ENCODE measurements at regions not wholly inside any gene's neighbourhood (a gene's known extent, or its start where the extent isn't known, plus 50 kb on each side); places are given as distances from the start of the nearest gene placed in this dataset.

DNA sequence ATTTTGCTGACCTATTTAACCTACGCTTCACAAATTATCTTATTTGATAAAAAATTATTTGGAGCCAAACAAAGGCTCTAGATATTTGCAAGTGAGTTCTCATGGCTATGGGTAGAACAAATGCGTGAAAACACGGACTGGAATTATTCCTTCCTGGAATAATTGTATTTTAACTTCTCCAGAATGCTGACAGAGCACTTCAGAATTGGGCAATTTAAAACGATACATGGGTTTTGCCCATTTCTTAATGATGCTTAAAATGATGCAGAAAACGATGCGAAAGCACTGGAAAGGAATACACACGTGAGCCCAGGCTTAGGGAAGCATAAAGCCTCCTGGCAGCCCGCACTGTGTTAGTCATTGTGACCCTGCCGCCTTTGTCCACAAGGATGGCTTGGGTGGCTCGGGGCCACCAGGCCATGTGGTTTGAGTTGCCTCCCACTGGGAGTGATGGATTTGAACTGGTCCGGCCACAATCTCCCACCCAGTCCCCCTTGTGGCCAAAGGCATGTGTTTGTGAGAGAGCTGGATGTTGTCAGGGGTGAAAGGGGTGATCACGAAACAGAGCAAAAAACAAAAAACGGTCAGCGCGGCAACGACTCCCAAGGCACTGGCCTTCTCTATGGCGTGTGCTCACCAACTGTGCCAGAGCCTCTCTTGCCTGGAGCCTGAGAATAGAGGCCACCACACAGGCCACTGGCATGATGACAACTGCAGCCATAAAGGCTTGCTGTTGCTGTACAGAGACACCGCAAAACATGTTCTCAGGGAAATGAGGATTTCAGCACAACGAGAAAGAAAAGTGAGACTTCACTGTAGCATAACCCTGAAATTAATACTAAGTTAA is 234.2 kb upstream of the ADAMTS16 start:
- TF ChIP-seq ZFX (IDR thresholded peaks at IDR 0.05; ENCODE audit: borderline replicate concordance): no peak
- TF ChIP-seq, protein P1, sequence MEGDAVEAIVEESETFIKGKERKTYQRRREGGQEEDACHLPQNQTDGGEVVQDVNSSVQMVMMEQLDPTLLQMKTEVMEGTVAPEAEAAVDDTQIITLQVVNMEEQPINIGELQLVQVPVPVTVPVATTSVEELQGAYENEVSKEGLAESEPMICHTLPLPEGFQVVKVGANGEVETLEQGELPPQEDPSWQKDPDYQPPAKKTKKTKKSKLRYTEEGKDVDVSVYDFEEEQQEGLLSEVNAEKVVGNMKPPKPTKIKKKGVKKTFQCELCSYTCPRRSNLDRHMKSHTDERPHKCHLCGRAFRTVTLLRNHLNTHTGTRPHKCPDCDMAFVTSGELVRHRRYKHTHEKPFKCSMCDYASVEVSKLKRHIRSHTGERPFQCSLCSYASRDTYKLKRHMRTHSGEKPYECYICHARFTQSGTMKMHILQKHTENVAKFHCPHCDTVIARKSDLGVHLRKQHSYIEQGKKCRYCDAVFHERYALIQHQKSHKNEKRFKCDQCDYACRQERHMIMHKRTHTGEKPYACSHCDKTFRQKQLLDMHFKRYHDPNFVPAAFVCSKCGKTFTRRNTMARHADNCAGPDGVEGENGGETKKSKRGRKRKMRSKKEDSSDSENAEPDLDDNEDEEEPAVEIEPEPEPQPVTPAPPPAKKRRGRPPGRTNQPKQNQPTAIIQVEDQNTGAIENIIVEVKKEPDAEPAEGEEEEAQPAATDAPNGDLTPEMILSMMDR (IDR thresholded peaks at IDR 0.05): no peak
- H3K27ac ChIP-seq: no peak overlapping the region

DNA sequence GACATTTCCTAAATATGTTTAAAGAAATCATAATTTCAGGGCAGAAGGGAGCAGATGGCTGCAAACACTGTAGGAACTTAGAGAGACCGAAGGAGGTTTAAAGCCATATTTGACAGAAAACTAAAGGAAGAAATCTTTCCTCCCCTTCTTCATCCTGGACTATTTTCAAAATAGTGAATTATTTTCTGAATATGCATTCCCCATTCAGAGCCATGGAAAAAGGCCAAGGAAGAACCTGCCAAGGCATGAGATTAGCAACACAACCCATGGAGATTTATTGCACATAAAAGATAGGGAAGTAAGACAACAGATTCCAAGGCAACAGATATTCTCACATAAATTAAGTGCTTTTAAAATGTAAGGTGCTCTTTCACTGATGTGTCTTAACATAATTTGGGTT is 233.3 kb upstream of the ADAMTS16 start:
- no peak overlapping the region for H3K27ac ChIP-seq
- TF ChIP-seq ZFX (IDR thresholded peaks at IDR 0.05; ENCODE audit: borderline replicate concordance): no peak
- TF ChIP-seq, protein P1 (IDR thresholded peaks at IDR 0.05): no peak

DNA sequence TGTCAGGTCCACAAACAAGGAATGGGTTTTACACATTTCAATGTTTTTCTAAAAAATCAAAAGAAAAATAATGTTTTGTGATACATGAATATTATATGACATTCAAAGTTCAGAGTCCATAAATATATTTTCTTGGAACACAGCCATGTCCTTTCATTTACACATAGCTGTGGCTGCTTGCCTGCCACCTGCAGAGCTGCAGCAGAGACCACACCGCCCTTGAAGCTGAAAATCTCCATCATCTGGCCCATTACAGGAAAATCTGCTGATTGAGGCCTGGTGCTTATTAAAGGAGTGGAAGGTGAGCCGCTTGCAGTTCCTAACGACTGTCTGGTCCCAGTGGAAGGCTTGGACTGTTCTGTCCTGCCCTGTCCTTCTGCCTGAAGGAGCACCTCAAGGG is 232.6 kb upstream of the ADAMTS16 start:
- no peak for TF ChIP-seq ZFX (IDR thresholded peaks at IDR 0.05; ENCODE audit: borderline replicate concordance)
- TF ChIP-seq, protein P1 (IDR thresholded peaks at IDR 0.05): no peak
- H3K27ac ChIP-seq: no peak overlapping the region

DNA sequence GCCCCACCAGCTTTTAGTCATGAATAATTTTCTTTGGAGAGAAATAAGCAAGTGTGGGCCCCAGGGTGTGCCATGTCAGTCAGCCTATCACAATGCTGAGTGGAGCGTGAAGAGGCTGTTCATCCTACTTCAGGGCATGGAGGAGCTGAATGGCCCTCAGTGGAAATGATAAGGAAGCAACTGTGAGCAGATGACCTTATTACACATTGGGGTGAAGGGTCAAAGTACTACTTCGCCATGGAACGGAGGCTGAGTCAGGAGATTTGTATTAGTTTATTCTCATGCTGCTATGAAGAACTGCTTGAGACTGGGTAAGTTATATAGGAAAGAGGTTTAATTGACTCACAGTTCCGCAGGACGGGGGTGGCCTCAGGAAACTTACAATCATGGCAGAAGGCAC is 231.0 kb upstream of the ADAMTS16 start:
- TF ChIP-seq, protein P1 (IDR thresholded peaks at IDR 0.05): no peak
- no peak for TF ChIP-seq ZFX (IDR thresholded peaks at IDR 0.05; ENCODE audit: borderline replicate concordance)
- no peak overlapping the region for H3K27ac ChIP-seq

DNA sequence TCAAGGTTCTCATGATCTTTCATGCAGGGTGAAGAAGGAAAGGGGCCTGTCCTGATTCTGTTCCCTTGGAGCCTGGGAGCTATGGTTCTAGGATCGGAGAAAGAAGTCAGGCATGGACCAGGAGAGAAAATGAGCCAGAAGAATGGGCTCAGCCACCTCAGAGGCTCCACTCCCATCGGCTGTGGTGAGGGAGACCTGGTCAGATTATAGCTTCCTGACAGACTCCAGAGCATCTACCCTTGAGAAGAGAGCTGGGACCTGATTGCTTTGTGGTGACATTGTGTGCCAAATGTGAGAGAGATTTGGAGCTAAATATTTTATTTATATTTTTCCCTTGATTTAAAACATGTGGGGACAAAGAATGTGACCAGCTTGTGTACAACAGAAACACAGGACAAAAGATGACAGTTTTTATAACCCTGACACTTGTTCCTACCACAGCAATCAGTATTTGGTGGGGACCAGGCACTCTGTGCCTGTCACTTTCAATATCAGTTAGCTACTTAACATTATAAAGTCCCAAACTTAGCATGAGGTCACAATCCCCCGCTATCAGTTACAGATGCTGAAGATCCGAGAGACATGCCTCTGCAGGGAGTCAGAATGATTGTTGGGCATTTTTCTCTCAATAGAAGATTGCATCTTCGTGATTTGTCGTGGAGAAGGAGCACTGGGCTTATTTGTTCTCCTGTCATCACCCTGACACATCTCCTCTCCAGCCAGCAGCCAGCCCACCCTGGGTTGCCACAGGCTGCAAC is 228.3 kb upstream of the ADAMTS16 start:
- TF ChIP-seq, protein P1 (IDR thresholded peaks at IDR 0.05): no peak
- H3K27ac ChIP-seq: no peak overlapping the region

DNA sequence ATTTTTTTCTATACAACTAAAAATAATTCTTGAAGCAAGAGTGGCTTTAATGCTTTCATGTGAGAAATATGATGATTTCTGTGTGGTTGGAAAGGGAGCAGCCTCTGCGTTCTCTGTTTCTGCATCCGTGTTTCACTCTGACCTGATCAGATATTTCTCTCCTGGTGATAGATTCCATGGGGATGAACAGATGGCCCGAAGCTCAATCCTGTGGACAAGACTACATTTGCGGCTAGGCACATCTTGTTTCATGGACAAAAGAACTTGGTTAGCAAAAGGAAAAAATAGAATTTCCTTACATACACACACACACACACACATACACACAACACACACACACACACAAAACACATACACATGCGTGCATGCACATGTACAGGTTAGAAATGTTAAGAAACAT is 218.2 kb upstream of the ADAMTS16 start:
- no peak for TF ChIP-seq ZFX (IDR thresholded peaks at IDR 0.05; ENCODE audit: borderline replicate concordance)
- TF ChIP-seq, protein P1 (IDR thresholded peaks at IDR 0.05): no peak
- H3K27ac ChIP-seq: no peak overlapping the region

DNA sequence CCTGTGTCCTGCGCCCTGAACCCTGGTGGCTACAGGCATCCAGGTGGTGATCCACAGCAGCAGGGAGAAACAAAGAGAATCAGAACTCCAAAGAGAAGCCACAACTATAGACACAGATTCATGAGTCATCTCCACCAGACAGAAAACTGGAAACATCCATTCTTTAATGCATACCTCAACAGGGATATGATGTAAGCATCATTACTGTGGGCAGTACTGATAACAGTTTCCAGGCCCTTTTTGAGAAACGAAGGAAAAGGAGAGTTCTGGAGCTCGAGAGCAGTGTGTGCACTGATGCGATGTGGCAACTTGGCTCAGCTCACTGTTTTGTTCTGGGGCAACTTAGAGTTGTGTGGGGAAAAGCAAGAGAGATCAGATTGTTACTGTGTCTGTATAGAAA is 215.6 kb upstream of the ADAMTS16 start:
- TF ChIP-seq, protein P1 (IDR thresholded peaks at IDR 0.05): no peak
- TF ChIP-seq ZFX (IDR thresholded peaks at IDR 0.05; ENCODE audit: borderline replicate concordance): no peak
- H3K27ac ChIP-seq: no peak overlapping the region

Data from 22Rv1 (cell line).